ENCODE measurements at regions not wholly inside any gene's neighbourhood (a gene's known extent, or its start where the extent isn't known, plus 50 kb on each side); places are given as distances from the start of the nearest gene placed in this dataset.

DNA sequence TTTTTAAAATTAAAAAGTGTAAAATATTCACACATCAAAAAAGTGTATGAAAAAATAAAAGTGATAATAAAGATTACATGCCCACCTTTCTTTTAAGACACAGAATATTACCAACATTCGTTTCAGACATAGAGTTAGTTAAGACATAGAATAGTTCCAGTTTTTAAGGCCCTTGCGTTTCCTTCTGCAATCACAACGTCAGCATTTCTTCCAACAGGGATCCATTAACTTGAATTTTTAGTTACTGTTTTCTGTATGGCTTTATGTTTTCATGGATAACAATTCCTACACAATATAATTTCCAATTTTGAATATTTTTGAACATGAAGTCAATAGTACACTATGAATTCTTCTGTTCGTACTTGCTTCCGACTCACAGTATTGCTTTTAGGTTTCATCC, 170.8 kb upstream of the C11orf87 start:
- intact Hi-C loops (cut with DNase I): no loop called here
- TF ChIP-seq POLR2A (IDR thresholded peaks at IDR 0.05): no peak
- no peak for TF ChIP-seq CTCF (IDR thresholded peaks at IDR 0.05)
- Histone ChIP-seq H3K27me3 (no peaks in the 10 kb centered on the region), H3K27ac (no peak overlapping the region), H3K9me3 (no peaks in the 10 kb centered on the region), H3K36me3 (no peaks in the 10 kb centered on the region), H3K4me3 (no peak overlapping the region), H3K4me1 (peaks cover 0 to 6% (median 0%) of the 10 kb centered on the region in 3 donors)
- WGBS, 2 donors: 76 to 84% methylated on average over 5 of the region's 5 CpGs
- DNase-seq: no peak

DNA sequence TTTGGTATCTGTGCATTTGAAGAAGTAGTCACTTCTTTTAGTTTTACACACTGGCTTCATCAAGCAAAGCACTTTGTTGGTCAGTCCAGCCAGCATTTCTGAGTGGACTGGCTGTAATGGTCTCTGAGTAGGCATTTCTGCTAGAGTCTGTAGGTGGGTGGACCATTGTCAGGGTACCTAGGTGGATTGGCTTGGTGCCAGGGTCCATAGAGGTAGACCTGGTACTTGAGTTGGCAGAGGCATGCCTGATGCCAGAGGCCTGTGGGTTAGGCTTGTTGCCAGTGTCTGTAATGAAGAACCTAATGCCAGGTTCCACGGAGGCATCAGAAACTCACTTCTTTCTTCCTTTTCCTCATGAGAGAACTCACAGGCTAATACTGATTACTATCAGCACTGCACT, 157.9 kb upstream of the C11orf87 start:
- Histone ChIP-seq H3K27ac (no peak overlapping the region), H3K27me3 (no peaks in the 10 kb centered on the region), H3K4me1 (peaks cover 0 to 4% (median 0%) of the 10 kb centered on the region in 3 donors), H3K9me3 (peaks cover 0 to 27% (median 0%) of the 10 kb centered on the region in 3 donors), H3K4me3 (no peak overlapping the region), H3K36me3 (no peaks in the 10 kb centered on the region)
- intact Hi-C loops (cut with DNase I): no loop called here
- no peak for DNase-seq
- TF ChIP-seq POLR2A (IDR thresholded peaks at IDR 0.05): no peak
- no peak for TF ChIP-seq CTCF (IDR thresholded peaks at IDR 0.05)
- WGBS, 2 donors: 58 to 84% methylated on average over 1 of the region's 1 CpG

GRCh38 chr11:109267293-109268095, 154.5 kb upstream of the C11orf87 start:
- 24 to 28% methylated on average over 2 of the region's 2 CpGs for WGBS, 2 donors
- Histone ChIP-seq H3K4me3 (no peak overlapping the region), H3K27ac (peak overlapping the region in 2 of 4 donors; percentile 21 to 35), H3K27me3 (no peaks in the 10 kb centered on the region), H3K36me3 (no peaks in the 10 kb centered on the region), H3K9me3 (peaks cover 0 to 18% (median 0%) of the 10 kb centered on the region in 3 donors), H3K4me1 (peaks cover 0 to 4% (median 0%) of the 10 kb centered on the region in 3 donors)
- intact Hi-C loops (cut with DNase I): no loop called here
- no peak for TF ChIP-seq CTCF (IDR thresholded peaks at IDR 0.05)
- TF ChIP-seq POLR2A (IDR thresholded peaks at IDR 0.05): no peak
- DNase-seq: no peak

GRCh38 chr11:109275931-109276330, 146.1 kb upstream of the C11orf87 start:
- Histone ChIP-seq H3K27me3 (no peaks in the 10 kb centered on the region), H3K4me1 (no peaks in the 10 kb centered on the region), H3K9me3 (no peaks in the 10 kb centered on the region), H3K27ac (no peak overlapping the region), H3K4me3 (no peak overlapping the region), H3K36me3 (no peaks in the 10 kb centered on the region)
- WGBS, 2 donors: 43 to 70% methylated on average over 2 of the region's 2 CpGs
- TF ChIP-seq POLR2A (IDR thresholded peaks at IDR 0.05) (no peak), CTCF (IDR thresholded peaks at IDR 0.05) (no peak)
- no peak for DNase-seq
- intact Hi-C loops (cut with DNase I): no loop called here

DNA sequence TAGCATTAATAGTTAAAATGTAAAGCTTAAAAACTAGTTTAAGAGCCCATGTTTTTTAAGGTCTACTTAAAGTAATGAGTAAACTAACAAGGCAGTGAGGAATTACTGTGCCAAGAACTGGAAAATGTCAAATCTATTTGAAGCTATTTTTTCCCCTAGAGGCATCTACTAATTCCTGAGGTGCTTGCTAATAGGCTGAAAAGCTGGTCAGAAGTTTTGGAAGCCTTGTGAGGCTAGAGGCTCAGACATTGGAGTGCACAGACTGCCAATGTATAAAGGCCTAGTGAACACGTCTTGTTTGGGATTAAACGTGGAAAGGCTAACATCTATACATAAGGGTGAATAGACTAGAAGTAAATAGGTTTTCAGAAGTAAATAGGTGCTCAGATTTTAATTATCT, 136.5 kb upstream of the C11orf87 start:
- H3K4me1 ChIP-seq: no peaks in the 10 kb centered on the region
- 29 to 38% methylated on average over 2 of the region's 2 CpGs for WGBS, 2 donors
- intact Hi-C loops (cut with DNase I): no loop called here
- no peak overlapping the region for H3K27ac ChIP-seq
- H3K9me3 ChIP-seq: peaks cover 0 to 8% (median 0%) of the 10 kb centered on the region in 3 donors
- H3K36me3 ChIP-seq: no peaks in the 10 kb centered on the region
- TF ChIP-seq POLR2A (IDR thresholded peaks at IDR 0.05): no peak
- no peak for TF ChIP-seq CTCF (IDR thresholded peaks at IDR 0.05)
- no peaks in the 10 kb centered on the region for H3K27me3 ChIP-seq
- no peak overlapping the region for H3K4me3 ChIP-seq
- DNase-seq: no peak

All from esophagus squamous epithelium (tissue), 5 donors.